H1 (cell line): ENCODE measurements at regions not wholly inside any gene's neighbourhood (a gene's known extent, or its start where the extent isn't known, plus 50 kb on each side); places are given as distances from the start of the nearest gene placed in this dataset.

Experiments
- CTCF ChIP-seq, 3 experiments: IDR thresholded peaks; 1 replicate in 2 of 3; 2 replicates in 1 of 3; pipeline versions ENCODE4 v1.5.1 to v1.6.1; 2011; ENCODE audit warnings: low read length in 3 of 3, mild to moderate bottlenecking in 3 of 3, inconsistent platforms in 2 of 3, low read depth in 1 of 3, moderate library complexity in 1 of 3; ENCODE audit not compliant: insufficient read depth in 1 of 3; ENCODE audit errors: control extremely low read depth in 1 of 3
- EP300 ChIP-seq, 2 experiments: IDR thresholded peaks; 1 replicate in 1 of 2; 2 replicates in 1 of 2; pipeline ENCODE4 v1.6.1; 2011 to 2012; ENCODE audit warnings: low read depth in 2 of 2, low read length in 2 of 2, mild to moderate bottlenecking in 2 of 2, borderline replicate concordance in 1 of 2, inconsistent platforms in 1 of 2, moderate library complexity in 1 of 2
- MAX ChIP-seq: IDR thresholded peaks from 2 replicates; pipeline ENCODE4 v1.6.1; 2012; ENCODE audit warnings: inconsistent platforms
- POLR2A ChIP-seq, 2 experiments: IDR thresholded peaks; 1 replicate in 1 of 2; 2 replicates in 1 of 2; pipeline ENCODE4 v1.6.1; 2011; ENCODE audit warnings: low read depth in 2 of 2, low read length in 2 of 2, mild to moderate bottlenecking in 2 of 2; ENCODE audit errors: control extremely low read depth in 1 of 2
- SIN3A ChIP-seq, 2 experiments: IDR thresholded peaks in 1 of 2; conservative IDR thresholded peaks in 1 of 2; 2 replicates each; pipeline ENCODE4 v1.6.1; 2011 to 2012; ENCODE audit warnings: low read length in 2 of 2, improper control_type of control experiment in 1 of 2, low read depth in 1 of 2, mild to moderate bottlenecking in 1 of 2
- TAF1 ChIP-seq: IDR thresholded peaks from 2 replicates; pipeline ENCODE4 v1.6.1; 2011; ENCODE audit warnings: mild to moderate bottlenecking, low read depth, low read length
- USF2 ChIP-seq: IDR thresholded peaks from 2 replicates; pipeline ENCODE4 v1.6.1; 2011; ENCODE audit warnings: low read length, improper control_type of control experiment

GRCh38 chr15:97237160-97237559 is 723.3 kb upstream of the ARRDC4 start:
- TF ChIP-seq POLR2A (IDR thresholded peaks at IDR 0.05; ENCODE audit: control extremely low read depth in 1 of 2, low read depth in 2 of 2, low read length in 2 of 2), result no peak
- no peak for TF ChIP-seq MAX
- no peak for TF ChIP-seq SIN3A (conservative IDR thresholded peaks at IDR 0.05 in 1 of 2, IDR thresholded peaks at IDR 0.05 in 1 of 2; ENCODE audit: low read depth in 1 of 2, low read length in 2 of 2)
- TF ChIP-seq CTCF (IDR thresholded peaks at IDR 0.05; ENCODE audit: control extremely low read depth in 1 of 3, insufficient read depth in 1 of 3, low read depth in 1 of 3, low read length in 3 of 3), result no peak
- no peak for TF ChIP-seq USF2
- TF ChIP-seq EP300 (IDR thresholded peaks at IDR 0.05; ENCODE audit: borderline replicate concordance in 1 of 2, low read depth in 2 of 2, low read length in 2 of 2), result no peak
- no peak for TF ChIP-seq TAF1
